PC-9 (cell line): ENCODE measurements at regions not wholly inside any gene's neighbourhood (a gene's known extent, or its start where the extent isn't known, plus 50 kb on each side); places are given as distances from the start of the nearest gene placed in this dataset.

Experiments used
- BruUV-seq: library from RNA; stranded (reverse); fragments of 400-500 nt; replicated peaks from 2 replicates; lab custom pipeline; 2021; lab: Mats Ljungman, UMichigan
- CTCF ChIA-PET: fragments of 300-600 bp; sonication (Branson Sonifier 250); formaldehyde crosslinking; loops from one replicate; lab custom pipeline; 2022; ENCODE audit warnings: antibody characterized with exemption; lab: Charles Lee
- POLR2A ChIA-PET: fragments of 300-600 bp; sonication (Branson Sonifier 250); formaldehyde crosslinking; loops from one replicate; lab custom pipeline; 2022; ENCODE audit warnings: antibody characterized with exemption; ENCODE audit not compliant: unreplicated experiment; lab: Charles Lee
- DNase-seq, 2 experiments: peaks; one replicate each; pipeline versions ENCODE4 v3.0.0 to v3.0.0-alpha.2; 2015 to 2022; ENCODE audit warnings: mixed read lengths in 1 of 2
- H2AFZ ChIP-seq: fragments of 200-600 bp; sonication (generic); 2 replicates; pipeline ENCODE4 v1.8.1; 2017; ENCODE audit warnings: antibody characterized with exemption
- H3F3A ChIP-seq: fragments of 200-600 bp; sonication (generic); 2 replicates; pipeline ENCODE4 v1.8.1; 2017; ENCODE audit warnings: antibody characterized with exemption, mild to moderate bottlenecking, low read depth; ENCODE audit not compliant: insufficient read depth
- H3K27ac ChIP-seq: fragments of 200-600 bp; sonication (generic); 2 replicates; pipeline ENCODE4 v1.6.1; 2016; ENCODE audit warnings: mixed run types
- H3K27me3 ChIP-seq: fragments of 200-600 bp; sonication (generic); 2 replicates; pipeline ENCODE4 v1.6.1; 2016; ENCODE audit warnings: low read depth, mixed run types; ENCODE audit not compliant: insufficient read depth
- H3K36me3 ChIP-seq: fragments of 200-600 bp; sonication (generic); 2 replicates; pipeline ENCODE4 v1.6.1; 2016; ENCODE audit warnings: low read depth, mixed run types
- H3K4me1 ChIP-seq: fragments of 200-600 bp; sonication (generic); replicated peaks from 2 replicates; pipeline ENCODE4 v1.6.1; 2016; ENCODE audit warnings: mixed run types; ENCODE audit not compliant: insufficient read depth
- H3K4me2 ChIP-seq: fragments of 200-600 bp; sonication (generic); 2 replicates; pipeline ENCODE4 v1.6.1; 2017; ENCODE audit warnings: mixed run types
- H3K4me3 ChIP-seq: fragments of 200-600 bp; sonication (generic); 2 replicates; pipeline ENCODE4 v1.6.1; 2016; ENCODE audit warnings: mixed run types
- H3K79me2 ChIP-seq: fragments of 200-600 bp; sonication (generic); 2 replicates; pipeline ENCODE4 v1.6.1; 2017; ENCODE audit warnings: low read depth, mixed run types
- H3K9me2 ChIP-seq: fragments of 200-600 bp; sonication (generic); 2 replicates; pipeline ENCODE4 v1.8.1; 2017; ENCODE audit warnings: mild to moderate bottlenecking; ENCODE audit not compliant: insufficient read depth
- H3K9me3 ChIP-seq: fragments of 200-600 bp; sonication (generic); 2 replicates; pipeline ENCODE4 v1.8.1; 2016; ENCODE audit warnings: low read depth; ENCODE audit not compliant: insufficient read depth
- H4K20me1 ChIP-seq: fragments of 200-600 bp; sonication (generic); 2 replicates; pipeline ENCODE4 v1.8.1; 2017; ENCODE audit not compliant: insufficient read depth
- EZH2 ChIP-seq: fragments of 200-600 bp; sonication (generic); IDR thresholded peaks from 2 replicates; pipeline ENCODE4 v1.8.0; 2017; ENCODE audit warnings: antibody characterized with exemption, low read depth
- intact Hi-C: fragments of 100-400 bp; cut with micrococcal nuclease; formaldehyde crosslinking; loops from one replicate; pipeline ENCODE4 v1.10.0; 2022; ENCODE audit not compliant: unreplicated experiment
- TF ChIP-seq, protein P1 (sequence below): fragments of 200-600 bp; sonication (generic); conservative IDR thresholded peaks from 2 replicates; pipeline ENCODE4 v1.6.1; 2017; ENCODE audit warnings: mixed run types, antibody characterized with exemption, mild to moderate bottlenecking, moderate library complexity

DNA sequence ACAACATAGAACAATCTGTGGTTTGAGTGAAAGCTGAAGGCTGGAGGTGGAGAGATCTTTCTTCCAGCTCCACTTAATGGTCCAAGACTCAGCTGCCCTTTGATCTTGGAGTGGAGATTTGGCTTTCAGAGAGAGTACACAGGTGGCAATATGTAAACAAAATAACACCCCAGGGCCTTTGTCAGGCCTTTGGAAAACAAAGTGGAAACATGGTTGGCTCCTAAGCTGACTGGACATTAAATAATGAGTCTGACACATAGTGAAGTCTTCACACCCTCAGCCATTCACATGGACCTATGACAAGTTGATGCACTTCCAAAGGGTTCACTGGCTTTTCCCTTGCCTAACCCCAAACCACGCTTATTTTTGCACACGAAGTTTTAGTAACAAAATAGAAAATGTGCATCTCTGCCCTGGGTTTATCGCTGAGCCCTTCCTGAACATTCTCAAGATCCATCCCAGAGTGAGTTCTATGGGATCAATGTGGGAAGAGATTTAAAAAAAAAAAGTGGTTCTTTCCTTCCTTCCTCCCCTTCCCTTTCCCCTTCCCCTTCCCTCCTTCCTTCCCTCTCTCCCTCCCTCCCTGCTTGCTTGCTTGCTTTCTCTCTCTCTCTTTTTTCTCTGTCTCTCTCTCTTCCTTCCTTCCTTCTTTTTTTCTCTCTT lies 201.3 kb upstream of the NT5C1B start:
- no TSS peak for BruUV-seq
- Histone ChIP-seq H3K9me3 (no peaks in the 10 kb centered on the region), H3F3A (no peaks in the 10 kb centered on the region), H3K9me2 (no peaks in the 10 kb centered on the region), H4K20me1 (no peaks in the 10 kb centered on the region), H3K79me2 (no peaks in the 10 kb centered on the region), H3K4me3 (no peak overlapping the region), H3K4me1 (no peaks in the 10 kb centered on the region), H3K4me2 (no peak overlapping the region), H3K36me3 (no peaks in the 10 kb centered on the region), H3K27me3 (no peaks in the 10 kb centered on the region), H2AFZ (no peak overlapping the region), H3K27ac (no peak overlapping the region)
- DNase-seq, result no peak
- intact Hi-C loops, result no loop called here
- POLR2A ChIA-PET, result interaction anchor here (0.5 kb wide), 1 partner anchor 345 kb away, joined by 7 read pairs; no protein-coding TSS in a partner anchor
- CTCF ChIA-PET, result no interaction called here
- TF ChIP-seq, protein P1, sequence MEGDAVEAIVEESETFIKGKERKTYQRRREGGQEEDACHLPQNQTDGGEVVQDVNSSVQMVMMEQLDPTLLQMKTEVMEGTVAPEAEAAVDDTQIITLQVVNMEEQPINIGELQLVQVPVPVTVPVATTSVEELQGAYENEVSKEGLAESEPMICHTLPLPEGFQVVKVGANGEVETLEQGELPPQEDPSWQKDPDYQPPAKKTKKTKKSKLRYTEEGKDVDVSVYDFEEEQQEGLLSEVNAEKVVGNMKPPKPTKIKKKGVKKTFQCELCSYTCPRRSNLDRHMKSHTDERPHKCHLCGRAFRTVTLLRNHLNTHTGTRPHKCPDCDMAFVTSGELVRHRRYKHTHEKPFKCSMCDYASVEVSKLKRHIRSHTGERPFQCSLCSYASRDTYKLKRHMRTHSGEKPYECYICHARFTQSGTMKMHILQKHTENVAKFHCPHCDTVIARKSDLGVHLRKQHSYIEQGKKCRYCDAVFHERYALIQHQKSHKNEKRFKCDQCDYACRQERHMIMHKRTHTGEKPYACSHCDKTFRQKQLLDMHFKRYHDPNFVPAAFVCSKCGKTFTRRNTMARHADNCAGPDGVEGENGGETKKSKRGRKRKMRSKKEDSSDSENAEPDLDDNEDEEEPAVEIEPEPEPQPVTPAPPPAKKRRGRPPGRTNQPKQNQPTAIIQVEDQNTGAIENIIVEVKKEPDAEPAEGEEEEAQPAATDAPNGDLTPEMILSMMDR, result no peak
- TF ChIP-seq EZH2, result no peak

DNA sequence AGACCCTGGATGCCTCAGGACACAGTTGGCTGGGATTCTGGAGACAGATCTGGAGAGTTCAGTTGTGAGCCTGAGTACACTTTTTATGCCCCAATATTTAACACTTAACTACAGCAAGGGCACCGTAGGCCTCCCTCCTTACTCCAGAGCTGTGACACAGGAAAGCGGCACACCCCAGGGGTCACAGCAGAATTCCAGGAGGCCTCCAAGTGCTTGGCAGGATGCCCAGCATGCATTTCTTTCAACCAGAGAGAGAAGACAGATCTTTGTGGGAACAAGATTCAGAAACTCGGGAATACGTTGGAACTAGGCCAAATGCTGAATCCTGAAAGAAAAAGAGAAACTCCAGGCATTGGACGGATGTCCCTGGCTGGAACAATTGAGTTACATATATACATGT lies 199.2 kb upstream of the NT5C1B start:
- CTCF ChIA-PET, result no interaction called here
- POLR2A ChIA-PET, result no interaction called here
- Histone ChIP-seq H3K36me3 (no peaks in the 10 kb centered on the region), H3K4me2 (no peak overlapping the region), H4K20me1 (no peaks in the 10 kb centered on the region), H3K27me3 (no peaks in the 10 kb centered on the region), H3K4me3 (no peak overlapping the region), H3K27ac (no peak overlapping the region), H2AFZ (no peak overlapping the region), H3K4me1 (no peaks in the 10 kb centered on the region), H3K79me2 (no peaks in the 10 kb centered on the region), H3F3A (no peaks in the 10 kb centered on the region), H3K9me2 (no peaks in the 10 kb centered on the region), H3K9me3 (no peaks in the 10 kb centered on the region)
- no TSS peak for BruUV-seq
- no peak for DNase-seq
- TF ChIP-seq EZH2, result no peak
- TF ChIP-seq, protein P1, result no peak
- intact Hi-C loops, result no loop called here

DNA sequence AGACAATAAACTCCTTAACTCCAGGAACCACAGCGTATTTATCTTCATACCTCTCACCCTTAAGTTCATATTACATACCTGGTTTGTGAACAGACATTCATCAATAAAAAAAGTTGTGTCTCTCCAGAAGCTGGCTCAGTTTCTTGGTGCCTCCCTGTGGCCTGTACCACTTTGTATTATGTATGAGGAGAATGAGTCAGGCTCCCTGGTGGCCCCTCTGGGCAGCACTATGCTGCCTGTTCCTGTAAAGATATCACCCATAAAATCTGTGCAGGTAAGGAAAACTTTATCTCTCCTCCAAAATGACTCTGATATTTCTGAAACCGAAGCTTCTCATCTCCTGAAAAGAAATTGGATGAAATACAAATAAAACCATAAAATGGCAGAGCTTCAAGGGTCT lies 198.4 kb upstream of the NT5C1B start:
- no peaks in the 10 kb centered on the region for H3F3A ChIP-seq
- intact Hi-C loops, result no loop called here
- POLR2A ChIA-PET, result interaction anchor here (0.7 kb wide), 1 partner anchor 591 kb away, joined by 3 read pairs; no protein-coding TSS in a partner anchor
- no peaks in the 10 kb centered on the region for H3K9me2 ChIP-seq
- H3K79me2 ChIP-seq, result no peaks in the 10 kb centered on the region
- H3K27me3 ChIP-seq, result no peaks in the 10 kb centered on the region
- H3K4me2 ChIP-seq, result no peak overlapping the region
- no peak overlapping the region for H3K4me3 ChIP-seq
- H4K20me1 ChIP-seq, result no peaks in the 10 kb centered on the region
- H3K36me3 ChIP-seq, result no peaks in the 10 kb centered on the region
- no peak overlapping the region for H3K27ac ChIP-seq
- no peaks in the 10 kb centered on the region for H3K4me1 ChIP-seq
- CTCF ChIA-PET, result no interaction called here
- H2AFZ ChIP-seq, result no peak overlapping the region
- TF ChIP-seq, protein P1, result no peak
- no peak for TF ChIP-seq EZH2
- DNase-seq, result no peak
- no TSS peak for BruUV-seq
- H3K9me3 ChIP-seq, result no peaks in the 10 kb centered on the region
